GM19468 (cell line): ENCODE measurements at regions not wholly inside any gene's neighbourhood (a gene's known extent, or its start where the extent isn't known, plus 50 kb on each side); places are given as distances from the start of the nearest gene placed in this dataset.

Experiments
- ATAC-seq: cut with Tn5 transposase; IDR thresholded peaks from one replicate; pipeline ENCODE4 v1.9.1; 2021; ENCODE audit warnings: mild to moderate bottlenecking, moderate library complexity, moderate number of reproducible peaks; ENCODE audit not compliant: unreplicated experiment; ENCODE audit errors: extremely low read depth

GRCh38 chr2:176689711-176690110 lies 420.5 kb downstream of the MTX2 start:
- no peak for ATAC-seq

GRCh38 chr2:176691471-176691870 lies 422.2 kb downstream of the MTX2 start:
- no peak for ATAC-seq

GRCh38 chr2:176692533-176692932 lies 423.3 kb downstream of the MTX2 start:
- ATAC-seq, result no peak

GRCh38 chr2:176699098-176699497 lies 429.9 kb downstream of the MTX2 start:
- ATAC-seq, result no peak

GRCh38 chr2:176699644-176700043 lies 430.4 kb downstream of the MTX2 start:
- ATAC-seq, result no peak

- no peak for ATAC-seq
These were observed 432.9 kb downstream of the MTX2 start for GRCh38 chr2:176702131-176702530.

- ATAC-seq, result no peak
These were observed 435.1 kb downstream of the MTX2 start for GRCh38 chr2:176704282-176704858.

- ATAC-seq, result no peak
These were observed 440.1 kb downstream of the MTX2 start for GRCh38 chr2:176709149-176709951.

GRCh38 chr2:176709991-176710390 lies 440.7 kb downstream of the MTX2 start:
- ATAC-seq, result no peak

- ATAC-seq, result no peak
These were observed 441.5 kb downstream of the MTX2 start for GRCh38 chr2:176710657-176711186.

GRCh38 chr2:176725873-176726645 lies 456.8 kb downstream of the MTX2 start:
- no peak for ATAC-seq

- no peak for ATAC-seq
These were observed 458.5 kb downstream of the MTX2 start for GRCh38 chr2:176727696-176728095.

GRCh38 chr2:176729706-176730569 lies 460.7 kb downstream of the MTX2 start:
- ATAC-seq, result no peak

GRCh38 chr2:176732780-176733179 lies 463.5 kb downstream of the MTX2 start:
- ATAC-seq, result no peak

- ATAC-seq, result no peak
These were observed 464.6 kb downstream of the MTX2 start for GRCh38 chr2:176733698-176734430.

GRCh38 chr2:176734868-176735267 lies 465.6 kb downstream of the MTX2 start:
- ATAC-seq, result no peak

GRCh38 chr2:176742271-176742670 lies 470.3 kb upstream of the HNRNPA3 start:
- no peak for ATAC-seq

- no peak for ATAC-seq
These were observed 468.9 kb upstream of the HNRNPA3 start for GRCh38 chr2:176743671-176744070.

- no peak for ATAC-seq
These were observed 468.4 kb upstream of the HNRNPA3 start for GRCh38 chr2:176744146-176744545.
